IMR-90 (cell line): ENCODE measurements at regions not wholly inside any gene's neighbourhood (a gene's known extent, or its start where the extent isn't known, plus 50 kb on each side); places are given as distances from the start of the nearest gene placed in this dataset.

Source experiments
- TF ChIP-seq, protein P1 (sequence below): conservative IDR thresholded peaks from 2 replicates; pipeline ENCODE4 v1.5.1; 2012; ENCODE audit warnings: mild to moderate bottlenecking, low read depth, low read length, improper control_type of control experiment
- TF ChIP-seq, protein P2 (sequence below): fragments of 150-350 bp; IDR thresholded peaks from 2 replicates; pipeline ENCODE4 v1.6.1; 2017; ENCODE audit warnings: mild to moderate bottlenecking, antibody characterized with exemption, low read length, low read depth

GRCh38 chr5:79924936-79925893, 65.8 kb downstream of the MTX3 start:
- TF ChIP-seq, protein P1, sequence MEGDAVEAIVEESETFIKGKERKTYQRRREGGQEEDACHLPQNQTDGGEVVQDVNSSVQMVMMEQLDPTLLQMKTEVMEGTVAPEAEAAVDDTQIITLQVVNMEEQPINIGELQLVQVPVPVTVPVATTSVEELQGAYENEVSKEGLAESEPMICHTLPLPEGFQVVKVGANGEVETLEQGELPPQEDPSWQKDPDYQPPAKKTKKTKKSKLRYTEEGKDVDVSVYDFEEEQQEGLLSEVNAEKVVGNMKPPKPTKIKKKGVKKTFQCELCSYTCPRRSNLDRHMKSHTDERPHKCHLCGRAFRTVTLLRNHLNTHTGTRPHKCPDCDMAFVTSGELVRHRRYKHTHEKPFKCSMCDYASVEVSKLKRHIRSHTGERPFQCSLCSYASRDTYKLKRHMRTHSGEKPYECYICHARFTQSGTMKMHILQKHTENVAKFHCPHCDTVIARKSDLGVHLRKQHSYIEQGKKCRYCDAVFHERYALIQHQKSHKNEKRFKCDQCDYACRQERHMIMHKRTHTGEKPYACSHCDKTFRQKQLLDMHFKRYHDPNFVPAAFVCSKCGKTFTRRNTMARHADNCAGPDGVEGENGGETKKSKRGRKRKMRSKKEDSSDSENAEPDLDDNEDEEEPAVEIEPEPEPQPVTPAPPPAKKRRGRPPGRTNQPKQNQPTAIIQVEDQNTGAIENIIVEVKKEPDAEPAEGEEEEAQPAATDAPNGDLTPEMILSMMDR: peak; percentile 46
- TF ChIP-seq, protein P2, sequence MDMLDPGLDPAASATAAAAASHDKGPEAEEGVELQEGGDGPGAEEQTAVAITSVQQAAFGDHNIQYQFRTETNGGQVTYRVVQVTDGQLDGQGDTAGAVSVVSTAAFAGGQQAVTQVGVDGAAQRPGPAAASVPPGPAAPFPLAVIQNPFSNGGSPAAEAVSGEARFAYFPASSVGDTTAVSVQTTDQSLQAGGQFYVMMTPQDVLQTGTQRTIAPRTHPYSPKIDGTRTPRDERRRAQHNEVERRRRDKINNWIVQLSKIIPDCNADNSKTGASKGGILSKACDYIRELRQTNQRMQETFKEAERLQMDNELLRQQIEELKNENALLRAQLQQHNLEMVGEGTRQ: no peak
